ENCODE measurements at regions not wholly inside any gene's neighbourhood (a gene's known extent, or its start where the extent isn't known, plus 50 kb on each side); places are given as distances from the start of the nearest gene placed in this dataset.

- no peak for TF ChIP-seq HDGF (IDR thresholded peaks at IDR 0.05; ENCODE audit: borderline replicate concordance)
- TF ChIP-seq ELF4 (IDR thresholded peaks at IDR 0.05): no peak
- TF ChIP-seq SP1 (IDR thresholded peaks at IDR 0.05): no peak
- no peak for TF ChIP-seq FOXA1 (IDR thresholded peaks at IDR 0.05)
- no peak for TF ChIP-seq ARNT (IDR thresholded peaks at IDR 0.05)
- TF ChIP-seq BHLHE40 (IDR thresholded peaks at IDR 0.05; ENCODE audit: borderline replicate concordance): no peak
- no peak for TF ChIP-seq PKNOX1 (IDR thresholded peaks at IDR 0.05)
Observed at GRCh38 chr7:65609131-65609530, 235.5 kb downstream of the ZNF92 start.

Data from HEK293T (cell line).